ENCODE measurements at regions not wholly inside any gene's neighbourhood (a gene's known extent, or its start where the extent isn't known, plus 50 kb on each side); places are given as distances from the start of the nearest gene placed in this dataset.
"Not testable (repeated sequence)": the region's sequence is repeated elsewhere in the genome, so short reads cannot be mapped to it uniquely, and the experiment has no call there.

GRCh38 chr11:87866951-87867350, 308.3 kb downstream of the RAB38 start:
- DNase-seq, result no peak

- no peak for DNase-seq
These were observed 314.2 kb downstream of the RAB38 start for GRCh38 chr11:87861030-87861429.

- no peak for DNase-seq
These were observed 315.6 kb downstream of the RAB38 start for GRCh38 chr11:87859636-87860035.

GRCh38 chr11:87851827-87852226, 323.4 kb downstream of the RAB38 start:
- no peak for DNase-seq

- DNase-seq, result no peak
These were observed 324.0 kb downstream of the RAB38 start for GRCh38 chr11:87851234-87851633.

- DNase-seq, result no peak
These were observed 326.0 kb downstream of the RAB38 start for GRCh38 chr11:87849216-87849615.

- no peak for DNase-seq
These were observed 334.5 kb downstream of the RAB38 start for GRCh38 chr11:87840786-87841185.

- no peak for DNase-seq
These were observed 343.0 kb downstream of the RAB38 start for GRCh38 chr11:87832211-87832610.

- no peak for DNase-seq
These were observed 355.2 kb downstream of the RAB38 start for GRCh38 chr11:87820011-87820410.

GRCh38 chr11:87819151-87819550, 356.1 kb downstream of the RAB38 start:
- DNase-seq, result no peak

- DNase-seq, result no peak
These were observed 362.5 kb downstream of the RAB38 start for GRCh38 chr11:87812571-87813365.

- no peak for DNase-seq
These were observed 364.8 kb downstream of the RAB38 start for GRCh38 chr11:87810486-87810885.

GRCh38 chr11:87809256-87809655, 366.0 kb downstream of the RAB38 start:
- no peak for DNase-seq

GRCh38 chr11:87804176-87804575, 371.1 kb downstream of the RAB38 start:
- DNase-seq, result no peak

GRCh38 chr11:87803748-87804147, 371.5 kb downstream of the RAB38 start:
- DNase-seq, result no peak

GRCh38 chr11:87784862-87785261, 390.4 kb downstream of the RAB38 start:
- not testable (repeated sequence) for DNase-seq

- no peak for DNase-seq
These were observed 395.2 kb downstream of the RAB38 start for GRCh38 chr11:87780068-87780413.

GRCh38 chr11:87779276-87780067, 395.8 kb downstream of the RAB38 start:
- no peak for DNase-seq

GRCh38 chr11:87778357-87778756, 396.9 kb downstream of the RAB38 start:
- DNase-seq, result no peak

GRCh38 chr11:87775036-87775435, 400.2 kb downstream of the RAB38 start:
- no peak for DNase-seq

- DNase-seq, result no peak
These were observed 405.6 kb downstream of the RAB38 start for GRCh38 chr11:87769661-87770060.

GRCh38 chr11:87767615-87768014, 407.6 kb downstream of the RAB38 start:
- DNase-seq, result no peak

GRCh38 chr11:87764075-87764474, 411.2 kb downstream of the RAB38 start:
- not testable (repeated sequence) for DNase-seq

GRCh38 chr11:87754685-87755084, 420.6 kb downstream of the RAB38 start:
- no peak for DNase-seq
